IMR-90 (cell line): ENCODE measurements at regions not wholly inside any gene's neighbourhood (a gene's known extent, or its start where the extent isn't known, plus 50 kb on each side); places are given as distances from the start of the nearest gene placed in this dataset.
A peak's percentile ranks its signal among the peaks of the same experiment; 100 is the strongest.

Source experiments
- ATAC-seq: fragments of 200-7000 bp; cut with Tn5 transposase; 2 replicates; pipeline ENCODE4 v1.9.1; 2020; ENCODE audit warnings: low read depth, mild to moderate bottlenecking, moderate library complexity
- BruUV-seq: library from RNA; stranded (reverse); fragments of 400-500 nt; replicated peaks from 2 replicates; lab custom pipeline; 2021; lab: Mats Ljungman, UMichigan
- CTCF ChIA-PET: fragments of 300-600 bp; formaldehyde crosslinking; extraction: SDS; loops from one replicate; lab custom pipeline; 2021; ENCODE audit warnings: antibody characterized with exemption; lab: Yijun Ruan, JAX
- POLR2A ChIA-PET: fragments of 300-600 bp; sonication (Branson Sonifier 250); formaldehyde crosslinking; loops from one replicate; lab custom pipeline; 2022; ENCODE audit warnings: antibody characterized with exemption; ENCODE audit not compliant: unreplicated experiment; lab: Charles Lee
- DNase-seq: peaks from one replicate; pipeline ENCODE4 v3.0.0; 2013
- H2AFZ ChIP-seq: replicated peaks from 2 replicates; pipeline ENCODE3; 2013; ENCODE audit warnings: low read length, mild to moderate bottlenecking; ENCODE audit not compliant: poor library complexity
- H2AK5ac ChIP-seq: 2 replicates; pipeline ENCODE4 v1.6.1; 2013; ENCODE audit warnings: low read depth, low read length, inconsistent platforms
- H2AK9ac ChIP-seq: replicated peaks from 2 replicates; pipeline ENCODE3; 2013; ENCODE audit warnings: mild to moderate bottlenecking, low read depth, low read length, moderate library complexity; ENCODE audit not compliant: poor library complexity
- H2BK120ac ChIP-seq: 2 replicates; pipeline ENCODE4 v1.6.1; 2013; ENCODE audit warnings: low read depth, low read length, inconsistent platforms
- H2BK15ac ChIP-seq: 3 replicates; pipeline ENCODE4 v1.6.1; 2013; ENCODE audit warnings: low read depth, low read length, inconsistent platforms
- H2BK20ac ChIP-seq: 2 replicates; pipeline ENCODE4 v1.6.1; 2013; ENCODE audit warnings: low read depth, mild to moderate bottlenecking, inconsistent platforms, low read length, moderate library complexity
- H2BK5ac ChIP-seq: 2 replicates; pipeline ENCODE4 v1.6.1; 2013; ENCODE audit warnings: mild to moderate bottlenecking, low read depth, low read length, inconsistent platforms; ENCODE audit not compliant: poor library complexity, severe bottlenecking
- H3K14ac ChIP-seq: replicated peaks from 2 replicates; pipeline ENCODE4 v1.6.1; 2013; ENCODE audit warnings: low read depth, low read length, inconsistent platforms
- H3K18ac ChIP-seq: 2 replicates; pipeline ENCODE4 v1.6.1; 2013; ENCODE audit warnings: low read depth, low read length, control low read depth
- H3K23ac ChIP-seq: 2 replicates; pipeline ENCODE4 v1.6.1; 2013; ENCODE audit warnings: low read depth, low read length, inconsistent platforms
- H3K27ac ChIP-seq: 2 replicates; pipeline ENCODE4 v1.5.1; 2013; ENCODE audit warnings: mild to moderate bottlenecking, control low read depth, low read length; ENCODE audit not compliant: insufficient read depth
- H3K27me3 ChIP-seq: 2 replicates; pipeline ENCODE4 v1.6.1; 2013; ENCODE audit warnings: low read length; ENCODE audit not compliant: control insufficient read depth, insufficient read depth
- H3K36me3 ChIP-seq: 2 replicates; pipeline ENCODE4 v1.6.1; 2013; ENCODE audit warnings: low read length, mixed read lengths; ENCODE audit not compliant: control insufficient read depth, insufficient read depth
- H3K4ac ChIP-seq: 2 replicates; pipeline ENCODE4 v1.6.1; 2013; ENCODE audit warnings: low read depth, low read length, inconsistent platforms
- H3K4me1 ChIP-seq: 2 replicates; pipeline ENCODE4 v1.6.1; 2013; ENCODE audit warnings: low read length, mixed read lengths; ENCODE audit not compliant: control insufficient read depth, insufficient read depth
- H3K4me2 ChIP-seq: 2 replicates; pipeline ENCODE4 v1.6.1; 2013; ENCODE audit warnings: low read depth, mild to moderate bottlenecking, control low read depth, low read length, moderate library complexity
- H3K4me3 ChIP-seq: 2 replicates; pipeline ENCODE4 v1.5.1; 2013; ENCODE audit warnings: low read depth, mild to moderate bottlenecking, control low read depth, low read length, moderate library complexity; ENCODE audit not compliant: insufficient read depth
- H3K56ac ChIP-seq: 2 replicates; pipeline ENCODE4 v1.6.1; 2013; ENCODE audit warnings: low read length, inconsistent platforms; ENCODE audit not compliant: insufficient read depth; ENCODE audit errors: extremely low read depth
- H3K79me1 ChIP-seq, 2 experiments: 2 replicates each; pipeline ENCODE4 v1.6.1; 2013; ENCODE audit warnings: low read length in 2 of 2, inconsistent platforms in 1 of 2, low read depth in 1 of 2
- H3K9ac ChIP-seq: 2 replicates; pipeline ENCODE4 v1.6.1; 2013; ENCODE audit warnings: low read depth, low read length, control low read depth
- H3K9me1 ChIP-seq: 2 replicates; pipeline ENCODE4 v1.6.1; 2013; ENCODE audit warnings: low read length, inconsistent platforms; ENCODE audit not compliant: insufficient read depth
- H3K9me3 ChIP-seq: 2 replicates; pipeline ENCODE4 v1.6.1; 2013; ENCODE audit warnings: low read length; ENCODE audit not compliant: control insufficient read depth, insufficient read depth
- H4K20me1 ChIP-seq: 2 replicates; pipeline ENCODE4 v1.6.1; 2013; ENCODE audit warnings: low read length, inconsistent platforms; ENCODE audit not compliant: insufficient read depth
- H4K5ac ChIP-seq: 2 replicates; pipeline ENCODE4 v1.6.1; 2013; ENCODE audit warnings: mild to moderate bottlenecking, low read depth, low read length, control low read depth
- H4K8ac ChIP-seq, 2 experiments: 2 replicates each; pipeline ENCODE4 v1.6.1; 2013; ENCODE audit warnings: low read depth in 2 of 2, low read length in 2 of 2, control low read depth in 1 of 2, inconsistent platforms in 1 of 2
- H4K91ac ChIP-seq: 2 replicates; pipeline ENCODE4 v1.6.1; 2013; ENCODE audit warnings: low read depth, low read length, inconsistent platforms; ENCODE audit not compliant: insufficient read depth
- CEBPB ChIP-seq: IDR thresholded peaks from 2 replicates; pipeline ENCODE4 v1.6.1; 2012; ENCODE audit warnings: low read depth, low read length, improper control_type of control experiment
- ELK1 ChIP-seq: fragments of 150-350 bp; IDR thresholded peaks from 2 replicates; pipeline ENCODE4 v1.6.1; 2016; ENCODE audit warnings: low read depth, mild to moderate bottlenecking, low read length, moderate library complexity, borderline replicate concordance
- FOS ChIP-seq: fragments of 150-350 bp; IDR thresholded peaks from 2 replicates; pipeline ENCODE4 v1.6.1; 2016; ENCODE audit warnings: low read depth, low read length
- RAD21 ChIP-seq: IDR thresholded peaks from 2 replicates; pipeline ENCODE4 v1.6.1; 2012; ENCODE audit warnings: low read length, improper control_type of control experiment
- RCOR1 ChIP-seq: IDR thresholded peaks from 2 replicates; pipeline ENCODE4 v1.6.1; 2012; ENCODE audit warnings: mild to moderate bottlenecking, low read length, improper control_type of control experiment; ENCODE audit not compliant: insufficient replicate concordance
- WGBS, 2 experiments: methylation state at CpG; one replicate each; pipeline versions ENCODE4 v1.1.5 to v1.1.7; 2013; ENCODE audit warnings: missing lambda C conversion rate in 2 of 2; ENCODE audit not compliant: insufficient read length in 1 of 2; ENCODE audit errors: extremely low coverage in 2 of 2; 5-methylcytosine and 5-hydroxymethylcytosine counted together
- dilution Hi-C: fragments of 300-500 bp; cut with HindIII; formaldehyde crosslinking; loops from one replicate; pipeline ENCODE4 v1.14.3; 2018; ENCODE audit warnings: low sequenced_read_pairs; ENCODE audit not compliant: unreplicated experiment
- in situ Hi-C: fragments of 300-500 bp; cut with MboI; formaldehyde crosslinking; loops from 3 replicates; pipeline ENCODE4 v1.14.3; 2019; ENCODE audit warnings: low sequenced_read_pairs, inconsistent platforms, mixed read lengths
- intact Hi-C: fragments of 100-400 bp; cut with micrococcal nuclease; formaldehyde crosslinking; loops from 2 replicates; pipeline ENCODE4 v1.10.0; 2022

- no peak overlapping the region for H4K5ac ChIP-seq
- no peak overlapping the region for H3K9ac ChIP-seq
- H3K27ac ChIP-seq = no peak overlapping the region
- no peak overlapping the region for H3K23ac ChIP-seq
- no peak overlapping the region for H3K4me3 ChIP-seq
- H3K36me3 ChIP-seq = no peaks in the 10 kb centered on the region
- ATAC-seq (no peak), DNase-seq (no peak)
- BruUV-seq = no TSS peak
- no peaks in the 10 kb centered on the region for H3K79me1 ChIP-seq
- dilution Hi-C loops (no loop called here), intact Hi-C loops (no loop called here), in situ Hi-C loops (no loop called here)
- no peak overlapping the region for H3K4me2 ChIP-seq
- TF ChIP-seq RCOR1 = no peak
- TF ChIP-seq FOS = no peak
- TF ChIP-seq CEBPB = no peak
- TF ChIP-seq ELK1 = no peak
- TF ChIP-seq RAD21 = no peak
- H2AFZ ChIP-seq = no peak overlapping the region
- H2AK9ac ChIP-seq = no peak overlapping the region
- H3K27me3 ChIP-seq = no peaks in the 10 kb centered on the region
- ChIA-PET CTCF (no interaction called here), POLR2A (no interaction called here)
- 0 out of 3 replicates have a peak overlapping the region, but pooled peaks have one; percentile 62 for H2BK15ac ChIP-seq
- no peak overlapping the region for H3K18ac ChIP-seq
- no peak overlapping the region for H2BK5ac ChIP-seq
- peaks cover 4% of the 10 kb centered on the region for H3K4me1 ChIP-seq
- no CpG with 5 or more reads among the region's 2 CpGs for WGBS, 2 experiments
- no peaks in the 10 kb centered on the region for H4K20me1 ChIP-seq
- no peak overlapping the region for H2BK120ac ChIP-seq
- no peak overlapping the region for H2BK20ac ChIP-seq
- no peaks in the 10 kb centered on the region for H3K9me3 ChIP-seq
- no peak overlapping the region for H3K4ac ChIP-seq
- no peak overlapping the region for H2AK5ac ChIP-seq
- H4K8ac ChIP-seq = no peak overlapping the region
- H3K14ac ChIP-seq = no peak overlapping the region
- H4K91ac ChIP-seq = no peak overlapping the region
- H3K56ac ChIP-seq = no peak overlapping the region
- no peaks in the 10 kb centered on the region for H3K9me1 ChIP-seq
These were observed 614.7 kb downstream of the LTN1 start for GRCh38 chr21:28378026-28378425.
